ENCODE measurements at regions not wholly inside any gene's neighbourhood (a gene's known extent, or its start where the extent isn't known, plus 50 kb on each side); places are given as distances from the start of the nearest gene placed in this dataset.

- DNase-seq (ENCODE audit: low read depth), result no peak
- TF ChIP-seq MYC (IDR thresholded peaks at IDR 0.05; ENCODE audit: low read depth, low read length), result no peak
- TF ChIP-seq POLR2A (IDR thresholded peaks at IDR 0.05; ENCODE audit: extremely low read depth, insufficient read length), result no peak
- TF ChIP-seq, protein P1, sequence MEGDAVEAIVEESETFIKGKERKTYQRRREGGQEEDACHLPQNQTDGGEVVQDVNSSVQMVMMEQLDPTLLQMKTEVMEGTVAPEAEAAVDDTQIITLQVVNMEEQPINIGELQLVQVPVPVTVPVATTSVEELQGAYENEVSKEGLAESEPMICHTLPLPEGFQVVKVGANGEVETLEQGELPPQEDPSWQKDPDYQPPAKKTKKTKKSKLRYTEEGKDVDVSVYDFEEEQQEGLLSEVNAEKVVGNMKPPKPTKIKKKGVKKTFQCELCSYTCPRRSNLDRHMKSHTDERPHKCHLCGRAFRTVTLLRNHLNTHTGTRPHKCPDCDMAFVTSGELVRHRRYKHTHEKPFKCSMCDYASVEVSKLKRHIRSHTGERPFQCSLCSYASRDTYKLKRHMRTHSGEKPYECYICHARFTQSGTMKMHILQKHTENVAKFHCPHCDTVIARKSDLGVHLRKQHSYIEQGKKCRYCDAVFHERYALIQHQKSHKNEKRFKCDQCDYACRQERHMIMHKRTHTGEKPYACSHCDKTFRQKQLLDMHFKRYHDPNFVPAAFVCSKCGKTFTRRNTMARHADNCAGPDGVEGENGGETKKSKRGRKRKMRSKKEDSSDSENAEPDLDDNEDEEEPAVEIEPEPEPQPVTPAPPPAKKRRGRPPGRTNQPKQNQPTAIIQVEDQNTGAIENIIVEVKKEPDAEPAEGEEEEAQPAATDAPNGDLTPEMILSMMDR (IDR thresholded peaks at IDR 0.05; ENCODE audit: low read depth, low read length), result no peak
- TF ChIP-seq, protein P2, sequence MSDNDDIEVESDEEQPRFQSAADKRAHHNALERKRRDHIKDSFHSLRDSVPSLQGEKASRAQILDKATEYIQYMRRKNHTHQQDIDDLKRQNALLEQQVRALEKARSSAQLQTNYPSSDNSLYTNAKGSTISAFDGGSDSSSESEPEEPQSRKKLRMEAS (IDR thresholded peaks at IDR 0.05; ENCODE audit: low read depth, low read length), result no peak
Observed at GRCh38 chr10:85457191-85457590, 909.4 kb downstream of the GRID1 start.

DNA sequence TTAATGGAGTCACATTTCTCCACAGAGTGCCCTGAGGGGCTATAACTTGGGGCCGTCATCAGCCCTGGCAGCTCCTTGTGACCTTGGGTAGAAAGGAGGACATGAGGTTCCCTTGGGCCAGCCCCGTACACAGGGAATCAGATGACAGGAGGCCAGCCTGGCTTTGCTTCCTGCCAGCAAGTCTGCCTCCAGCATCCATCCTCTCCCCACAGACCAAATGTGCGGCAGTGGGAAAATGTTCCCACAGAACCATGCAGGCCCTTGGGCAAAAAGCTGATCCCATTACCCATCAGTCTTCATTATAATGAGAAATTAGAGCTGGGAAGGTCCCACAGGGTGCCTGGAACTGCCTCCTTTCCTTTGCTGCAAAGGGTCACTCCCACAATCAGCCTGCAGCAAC lies 908.3 kb downstream of the GRID1 start:
- TF ChIP-seq, protein P2 (IDR thresholded peaks at IDR 0.05; ENCODE audit: low read depth, low read length), result no peak
- TF ChIP-seq POLR2A (IDR thresholded peaks at IDR 0.05; ENCODE audit: extremely low read depth, insufficient read length), result no peak
- H3K4me3 ChIP-seq (ENCODE audit: low read depth, low read length), result no peak overlapping the region
- no peak for DNase-seq (ENCODE audit: low read depth)

More at GRCh38 chr10:85457191-85457590, 909.4 kb downstream of the GRID1 start:
- H3K4me3 ChIP-seq (ENCODE audit: low read depth, low read length), result no peak overlapping the region

DNA sequence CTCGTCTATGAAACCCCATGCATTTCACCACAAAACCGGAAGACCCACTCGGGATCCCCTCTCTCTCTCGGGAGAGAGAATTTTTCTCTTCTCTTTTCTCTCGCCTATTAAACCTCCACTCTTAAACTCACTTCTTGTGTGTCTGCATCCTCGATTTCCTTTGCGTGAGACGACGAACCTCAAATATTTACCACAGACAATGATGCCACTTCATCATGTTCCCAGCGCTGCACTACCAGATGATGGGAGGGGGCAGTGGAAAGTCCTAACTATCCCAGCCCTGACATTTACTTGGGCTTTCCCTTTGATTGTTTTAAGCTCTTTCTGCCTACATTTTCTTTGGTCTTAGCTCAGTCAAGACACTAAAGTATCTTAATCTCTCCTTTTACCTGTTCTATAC lies 906.7 kb downstream of the GRID1 start:
- DNase-seq (ENCODE audit: low read depth), result no peak
- TF ChIP-seq POLR2A (IDR thresholded peaks at IDR 0.05; ENCODE audit: extremely low read depth, insufficient read length), result no peak
- TF ChIP-seq MYC (IDR thresholded peaks at IDR 0.05; ENCODE audit: low read depth, low read length), result no peak
- TF ChIP-seq, protein P1 (IDR thresholded peaks at IDR 0.05; ENCODE audit: low read depth, low read length), result no peak
- TF ChIP-seq, protein P2 (IDR thresholded peaks at IDR 0.05; ENCODE audit: low read depth, low read length), result no peak
- no peak overlapping the region for H3K4me3 ChIP-seq (ENCODE audit: low read depth, low read length)

GRCh38 chr10:85464336-85464735 lies 902.3 kb downstream of the GRID1 start:
- DNase-seq (ENCODE audit: low read depth), result no peak
- no peak overlapping the region for H3K4me3 ChIP-seq (ENCODE audit: low read depth, low read length)
- TF ChIP-seq POLR2A (IDR thresholded peaks at IDR 0.05; ENCODE audit: extremely low read depth, insufficient read length) (no peak), MYC (IDR thresholded peaks at IDR 0.05; ENCODE audit: low read depth, low read length) (no peak)
- TF ChIP-seq, protein P1 (IDR thresholded peaks at IDR 0.05; ENCODE audit: low read depth, low read length), result no peak
- TF ChIP-seq, protein P2 (IDR thresholded peaks at IDR 0.05; ENCODE audit: low read depth, low read length), result no peak

- no peak for DNase-seq (ENCODE audit: low read depth)
- TF ChIP-seq, protein P1 (IDR thresholded peaks at IDR 0.05; ENCODE audit: low read depth, low read length), result no peak
- TF ChIP-seq MYC (IDR thresholded peaks at IDR 0.05; ENCODE audit: low read depth, low read length), result no peak
- TF ChIP-seq, protein P2 (IDR thresholded peaks at IDR 0.05; ENCODE audit: low read depth, low read length), result no peak
- no peak for TF ChIP-seq POLR2A (IDR thresholded peaks at IDR 0.05; ENCODE audit: extremely low read depth, insufficient read length)
- no peak overlapping the region for H3K4me3 ChIP-seq (ENCODE audit: low read depth, low read length)
Observed at GRCh38 chr10:85477979-85478378, 888.6 kb downstream of the GRID1 start.

GRCh38 chr10:85490431-85490830 lies 876.2 kb downstream of the GRID1 start:
- no peak for TF ChIP-seq POLR2A (IDR thresholded peaks at IDR 0.05; ENCODE audit: extremely low read depth, insufficient read length)
- TF ChIP-seq, protein P1 (IDR thresholded peaks at IDR 0.05; ENCODE audit: low read depth, low read length), result no peak
- TF ChIP-seq, protein P2 (IDR thresholded peaks at IDR 0.05; ENCODE audit: low read depth, low read length), result no peak
- no peak for TF ChIP-seq MYC (IDR thresholded peaks at IDR 0.05; ENCODE audit: low read depth, low read length)
- DNase-seq (ENCODE audit: low read depth), result no peak
- no peak overlapping the region for H3K4me3 ChIP-seq (ENCODE audit: low read depth, low read length)
